Activated effector memory CD4-positive, alpha-beta T cell treated with Interleukin-2 at 50 U/mL for 16 hours (primary cell): ENCODE measurements at regions not wholly inside any gene's neighbourhood (a gene's known extent, or its start where the extent isn't known, plus 50 kb on each side); places are given as distances from the start of the nearest gene placed in this dataset.
"Not testable (repeated sequence)": the region's sequence is repeated elsewhere in the genome, so short reads cannot be mapped to it uniquely, and the experiment has no call there.

ENCODE experiments used
- DNase-seq: peaks from one replicate; pipeline ENCODE4 v3.0.0-alpha.2; 2020

DNA sequence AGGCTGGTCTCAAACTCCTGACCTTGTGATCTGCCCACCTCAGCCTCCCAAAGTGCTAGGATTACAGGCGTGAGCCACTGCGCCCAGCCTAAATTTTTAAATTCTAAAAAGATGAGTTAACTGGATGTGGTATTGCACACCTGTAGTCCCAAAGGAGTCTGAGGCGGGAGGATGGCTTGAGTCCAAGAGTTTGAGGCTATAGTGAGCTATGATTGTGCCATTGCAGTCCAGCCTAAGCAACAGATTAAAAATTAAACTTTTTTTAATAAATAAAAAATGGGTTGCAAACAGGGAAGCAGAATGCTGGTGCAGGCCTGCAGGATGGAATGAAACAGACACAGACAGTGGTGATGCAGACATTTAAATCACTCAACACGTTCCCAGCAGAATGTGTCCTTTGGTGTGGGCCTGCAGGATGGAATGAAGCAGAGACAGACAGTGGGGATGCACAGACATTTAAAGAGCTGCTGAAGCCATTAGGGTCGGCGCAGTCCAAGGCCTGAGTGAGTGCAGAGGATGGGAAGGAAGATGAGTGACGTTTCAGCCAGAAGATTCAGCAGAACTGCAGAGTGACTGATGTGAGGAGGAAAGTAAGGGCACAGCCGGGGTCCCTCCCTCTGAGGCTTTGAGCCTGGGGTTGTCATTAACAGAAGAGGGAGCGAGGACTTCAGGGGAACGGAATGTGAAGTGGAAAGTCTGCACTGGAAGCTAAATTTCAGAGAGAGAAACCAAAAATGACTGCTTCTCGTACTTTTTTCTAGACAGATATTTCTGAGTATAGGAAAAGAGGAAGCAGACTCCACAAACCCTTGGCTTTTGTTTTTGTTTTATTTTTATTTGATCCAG, 117.5 kb downstream of the RIN2 start:
- DNase-seq, result no peak

DNA sequence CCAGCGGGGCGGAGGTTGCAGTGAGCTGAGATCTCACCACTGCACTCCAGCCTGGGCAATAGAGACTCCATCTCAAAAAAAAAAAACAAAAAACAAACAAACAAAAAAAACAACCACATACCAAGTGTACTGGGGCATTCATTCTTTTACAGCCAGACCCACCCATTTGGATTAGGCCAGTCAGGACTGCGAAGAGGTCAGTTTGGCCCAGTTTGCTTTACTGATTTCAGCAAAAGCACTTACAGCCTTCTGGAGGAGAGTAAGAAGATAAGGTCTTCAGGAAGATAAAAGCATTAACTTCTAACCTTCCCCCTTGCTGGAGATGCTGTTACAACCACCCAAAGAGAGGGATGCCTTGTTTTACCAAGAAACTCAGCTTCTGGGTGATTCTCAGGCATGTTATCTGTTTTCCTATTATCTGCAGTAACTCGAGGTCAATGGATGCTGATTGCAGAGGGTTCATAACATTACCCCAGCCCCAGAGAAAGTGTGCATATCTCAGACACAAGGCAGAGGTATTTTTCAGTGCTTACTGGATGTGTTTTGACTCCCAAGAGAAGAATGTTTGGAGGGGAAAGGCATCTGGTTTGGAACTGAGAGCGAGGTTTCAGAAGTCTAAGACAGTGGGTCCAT, 118.9 kb downstream of the RIN2 start:
- no peak for DNase-seq

DNA sequence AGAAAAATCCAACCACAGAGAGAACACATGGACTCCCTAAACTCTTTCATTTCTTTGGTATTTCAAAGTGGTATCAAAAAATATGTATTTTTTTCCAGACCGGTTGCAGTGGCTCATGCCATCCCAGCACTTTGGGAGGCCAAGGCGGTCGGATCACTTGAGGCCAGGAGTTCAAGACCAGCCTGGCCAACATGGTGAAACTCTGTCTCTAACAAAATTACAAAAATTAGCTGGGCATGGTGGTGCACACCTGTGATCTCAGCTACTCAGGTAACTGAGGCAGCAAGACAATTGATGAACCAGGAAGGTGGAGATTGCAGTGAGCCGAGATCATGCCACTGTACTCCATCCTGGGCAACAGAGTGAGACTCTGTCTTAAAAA, 121.8 kb downstream of the RIN2 start:
- not testable (repeated sequence) for DNase-seq

DNA sequence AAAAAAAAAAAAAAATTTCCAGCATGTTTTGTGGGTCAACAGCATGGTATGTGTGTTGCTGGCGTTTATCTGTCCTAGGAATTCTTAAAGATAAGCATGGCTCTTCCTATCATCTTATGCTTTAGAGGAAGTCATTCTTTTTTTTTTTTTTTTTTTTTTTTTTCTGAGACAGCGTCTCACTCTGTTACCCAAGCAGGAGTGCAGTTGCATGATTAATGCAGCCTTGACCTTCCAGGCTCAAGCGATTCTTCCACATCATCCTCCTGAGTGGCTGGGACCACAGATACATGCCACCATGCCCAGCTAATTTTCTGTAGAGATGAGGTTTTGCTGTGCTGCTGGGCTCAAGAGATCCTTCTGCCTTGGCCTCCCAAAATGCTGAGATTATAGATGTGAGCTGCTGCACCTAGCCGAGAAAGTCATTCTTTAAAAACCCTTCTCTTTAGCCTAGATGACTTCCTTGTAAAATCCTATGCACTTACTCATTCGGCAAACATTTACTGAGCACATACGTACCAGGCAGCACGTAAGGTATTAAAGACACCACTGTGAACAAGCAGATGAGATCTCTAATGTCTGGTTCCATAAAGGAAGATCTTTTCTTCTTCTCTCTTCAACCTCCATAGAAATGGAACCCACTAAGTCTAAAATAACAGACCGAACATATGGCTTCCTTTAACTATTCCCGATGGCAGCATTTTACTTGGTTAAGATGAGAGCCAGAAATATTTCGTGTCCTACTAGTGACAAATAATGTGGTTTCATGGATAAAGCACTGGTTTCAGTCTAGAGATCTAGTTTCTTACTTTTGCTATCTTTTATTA, 122.4 kb downstream of the RIN2 start:
- no peak for DNase-seq

DNA sequence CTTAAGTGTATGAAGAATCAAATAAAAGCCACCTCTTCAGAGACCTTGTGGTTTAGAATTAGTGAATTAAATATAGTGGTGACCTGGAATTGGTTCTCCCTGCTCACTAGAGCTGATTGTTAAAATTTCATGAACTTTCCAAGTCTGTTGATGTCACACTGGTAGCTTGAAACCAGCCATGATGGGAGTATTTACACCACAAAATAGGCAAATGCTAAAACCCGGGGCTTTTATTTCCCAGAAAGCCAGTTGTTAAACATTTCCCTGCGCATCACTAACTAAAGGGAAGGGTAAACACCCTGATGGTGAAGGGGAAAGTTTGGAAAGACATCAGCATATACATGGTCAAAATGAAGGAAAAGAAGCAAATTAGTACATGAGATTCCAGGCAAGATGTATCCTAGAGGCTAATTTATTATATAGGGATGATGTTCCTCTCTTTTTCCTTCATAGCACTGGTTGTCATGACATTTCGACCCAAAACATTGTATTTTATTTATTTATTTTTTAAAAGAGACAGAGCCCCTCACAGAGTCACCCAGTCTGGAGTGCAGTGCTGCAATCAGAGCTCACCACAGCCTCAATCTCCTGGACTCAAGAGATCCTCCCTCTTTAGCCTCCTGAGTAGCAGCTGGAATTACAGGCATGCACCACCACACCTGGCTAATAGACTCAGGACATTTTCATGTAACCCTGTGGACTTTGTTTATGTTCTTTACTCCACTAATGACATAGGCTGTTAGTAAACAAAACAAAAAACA, 123.2 kb downstream of the RIN2 start:
- no peak for DNase-seq

GRCh38 chr20:19881990-19882389, 123.9 kb downstream of the RIN2 start:
- no peak for DNase-seq

DNA sequence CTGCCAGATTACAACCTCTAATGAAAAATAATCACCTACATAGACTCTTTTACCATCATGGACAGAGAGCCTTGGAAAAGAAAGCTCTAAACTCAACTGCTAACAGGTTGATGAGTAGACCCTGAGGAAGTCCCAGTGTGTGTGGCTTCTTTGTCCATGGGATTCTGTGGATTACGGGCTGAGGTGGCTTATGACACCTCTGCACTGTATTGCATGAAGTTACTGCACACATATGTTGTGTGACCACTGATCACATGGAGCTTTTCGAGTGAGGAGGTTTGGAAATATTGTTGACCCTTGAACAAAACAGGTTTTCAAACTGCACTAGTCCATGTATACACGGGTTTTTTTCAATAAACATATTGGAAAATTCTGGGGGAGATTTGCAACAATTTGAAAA, 124.4 kb downstream of the RIN2 start:
- no peak for DNase-seq

DNA sequence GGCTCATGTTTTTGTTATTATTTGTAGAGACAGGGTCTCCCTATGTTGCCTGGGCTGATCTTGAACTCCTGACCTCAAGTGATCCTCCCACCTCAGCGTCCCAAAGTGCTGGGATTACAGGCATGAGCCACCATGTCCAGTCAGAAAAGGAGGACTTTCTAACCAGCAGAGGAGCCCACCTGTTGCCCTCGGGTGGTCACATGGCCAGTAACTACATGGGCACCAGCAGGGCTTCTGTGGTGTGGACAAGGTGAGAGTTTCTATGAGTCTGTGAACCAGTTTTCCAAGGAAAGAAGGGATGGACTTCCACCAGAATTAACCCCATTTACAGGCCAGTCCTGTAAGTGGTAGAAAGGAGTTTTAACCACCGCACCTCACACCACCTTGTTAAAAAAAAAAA, 125.4 kb downstream of the RIN2 start:
- DNase-seq, result no peak

GRCh38 chr20:19885594-19885938, 127.5 kb downstream of the RIN2 start:
- DNase-seq, result no peak

- no peak for DNase-seq
Measured at GRCh38 chr20:19885939-19886660, 128.0 kb downstream of the RIN2 start.

DNA sequence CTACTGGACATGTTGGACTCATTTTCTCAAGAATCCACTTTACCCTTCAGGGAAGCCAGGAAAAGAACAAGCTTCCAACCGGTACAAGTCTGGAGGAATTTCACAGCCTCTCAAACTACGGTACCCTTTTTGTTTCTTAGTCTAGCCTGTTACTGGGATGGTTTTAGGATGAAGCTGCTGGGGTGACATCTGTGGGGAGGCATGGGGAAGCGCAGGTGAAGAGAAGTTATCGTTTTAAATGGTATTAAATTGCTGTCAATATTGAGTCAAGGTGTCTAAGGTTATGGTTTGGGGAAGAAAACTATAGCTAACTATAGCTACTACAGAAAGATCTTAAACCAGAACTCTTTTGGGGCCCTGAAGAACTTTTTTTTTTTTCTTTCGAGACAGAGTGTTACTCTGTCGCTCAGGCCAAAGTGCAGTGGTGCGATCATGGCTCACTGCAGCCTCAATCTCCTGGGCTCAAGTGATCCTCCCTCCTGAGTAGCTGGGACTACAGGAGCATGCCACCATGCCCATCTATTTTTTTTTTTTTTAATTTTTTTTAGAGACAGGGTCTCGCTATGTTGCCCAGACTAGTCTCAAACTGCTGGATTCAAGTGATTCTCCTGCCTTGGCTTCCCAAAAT, 128.7 kb downstream of the RIN2 start:
- no peak for DNase-seq

- DNase-seq, result no peak
Measured at GRCh38 chr20:19887556-19888268, 129.4 kb upstream of the NAA20 start.

- no peak for DNase-seq
Measured at GRCh38 chr20:19888269-19888671, 128.9 kb upstream of the NAA20 start.

GRCh38 chr20:19889011-19889953, 127.9 kb upstream of the NAA20 start:
- no peak for DNase-seq

DNA sequence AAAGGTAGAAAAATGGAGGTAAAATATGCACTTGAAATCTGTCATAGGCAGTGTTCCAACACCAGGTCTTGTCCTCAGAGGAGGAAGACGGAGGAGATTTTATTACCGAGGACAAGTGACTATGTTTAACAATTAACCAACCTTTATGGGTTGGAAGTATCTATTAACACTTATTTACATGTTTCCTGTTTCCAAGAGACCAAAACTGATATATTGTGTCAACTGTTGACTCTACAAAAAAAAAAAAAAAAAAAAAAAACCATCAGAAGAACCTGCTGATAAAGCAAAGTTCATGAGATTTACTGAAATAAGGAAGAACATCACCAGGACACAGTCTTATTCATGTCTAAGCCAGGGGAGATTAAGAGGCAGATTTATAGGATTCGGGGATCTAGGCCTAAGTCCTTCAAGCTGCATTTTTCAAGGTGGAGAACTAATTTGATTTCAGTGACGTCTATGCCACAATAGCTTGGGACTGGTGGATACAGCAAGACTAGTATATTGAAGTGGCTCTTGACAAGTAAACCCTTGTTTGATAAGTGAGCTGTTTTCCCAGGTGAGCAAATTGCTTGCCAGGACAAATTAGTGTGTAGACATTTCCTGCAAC, 126.6 kb upstream of the NAA20 start:
- no peak for DNase-seq

DNA sequence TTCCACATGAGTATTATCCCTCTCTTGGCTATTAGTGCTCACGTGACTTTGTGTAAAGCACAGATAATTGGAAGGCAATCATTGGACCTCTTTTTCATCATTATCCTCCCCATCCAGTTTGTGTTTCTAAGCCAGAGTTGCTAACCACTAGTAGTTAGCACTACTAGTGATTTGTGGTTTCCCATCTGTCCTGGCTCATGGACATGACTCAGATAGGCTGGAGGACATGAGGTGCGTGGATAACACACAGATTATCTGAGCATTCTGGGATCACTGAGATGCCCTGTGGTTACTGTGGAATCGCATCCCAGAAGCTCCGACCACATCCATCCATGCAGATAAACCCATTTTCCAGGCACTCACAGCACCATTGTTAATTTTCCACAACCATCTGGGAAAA, 123.8 kb upstream of the NAA20 start:
- DNase-seq, result no peak

DNA sequence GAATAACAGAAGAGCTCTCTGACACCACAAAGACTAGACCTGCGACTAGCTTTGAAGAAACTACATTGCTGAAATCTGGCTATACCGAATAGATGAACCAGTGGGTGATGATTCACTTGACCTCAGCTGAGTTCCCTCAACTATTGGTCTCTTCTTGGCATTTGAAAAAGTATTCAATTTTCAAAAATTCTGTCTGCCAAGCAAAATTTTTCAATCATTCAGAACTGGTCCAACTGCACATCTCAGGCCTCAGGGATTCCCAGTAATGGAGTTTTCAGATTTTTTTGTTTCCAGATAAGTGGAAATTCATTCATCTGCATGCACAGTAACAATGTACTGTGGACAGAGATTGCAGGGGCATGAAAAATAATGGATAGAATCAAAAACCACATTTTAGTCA, 121.4 kb upstream of the NAA20 start:
- DNase-seq, result no peak

DNA sequence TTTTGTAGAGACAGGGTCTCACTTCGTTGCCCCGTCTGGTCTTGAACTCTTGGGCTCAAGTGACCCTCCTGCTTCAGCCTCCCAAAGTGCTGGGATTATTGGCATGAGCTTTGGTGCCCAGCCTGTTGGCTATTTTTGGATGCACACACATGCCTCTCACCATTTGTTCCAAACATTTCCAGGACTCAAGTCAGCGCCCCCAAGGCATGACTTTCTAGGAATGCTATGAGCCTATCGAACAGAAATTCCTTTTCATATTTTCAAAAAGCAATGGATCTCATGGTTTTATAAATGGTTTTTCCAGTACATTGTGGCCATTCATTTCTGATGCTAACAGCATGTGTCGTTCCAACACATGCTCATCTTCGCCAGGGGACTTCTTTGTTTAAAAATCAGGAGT, 119.3 kb upstream of the NAA20 start:
- no peak for DNase-seq

GRCh38 chr20:19901226-19901625, 115.9 kb upstream of the NAA20 start:
- no peak for DNase-seq
